ENCODE measurements at regions not wholly inside any gene's neighbourhood (a gene's known extent, or its start where the extent isn't known, plus 50 kb on each side); places are given as distances from the start of the nearest gene placed in this dataset.

DNA sequence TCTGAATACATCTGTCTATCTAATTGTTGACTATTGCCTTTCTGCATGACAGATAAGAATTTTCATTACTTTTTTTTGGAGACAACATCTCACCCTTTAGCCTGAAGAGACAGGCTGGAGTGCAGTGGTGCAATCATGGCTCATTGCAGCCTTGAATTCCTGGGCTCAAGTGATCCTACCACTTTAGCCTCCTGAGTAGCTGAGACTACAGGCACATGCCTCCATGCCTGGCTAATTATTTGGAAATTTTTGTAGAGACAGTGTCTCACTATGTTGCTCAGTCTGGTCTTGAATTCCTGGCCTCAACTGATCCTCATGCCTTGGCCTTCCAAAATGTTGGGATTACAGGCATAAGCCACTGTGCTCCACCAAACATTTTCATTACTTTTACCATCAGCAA lies 99.8 kb upstream of the ELAC2 start:
- Mint-ChIP-seq H3K36me3 (no peaks in the 10 kb centered on the region), H3K27ac (no peak overlapping the region), H3K27me3 (ENCODE audit: low read depth in 3 of 3) (peaks cover 1 to 3% (median 2%) of the 10 kb centered on the region in 3 donors), H3K4me1 (peaks cover 2% of the 10 kb centered on the region), H3K9me3 (peaks cover 0 to 3% (median 0%) of the 10 kb centered on the region in 7 donors), H3K4me3 (no peak overlapping the region)
- intact Hi-C loops (cut with micrococcal nuclease): no loop called here
- H3K4me1 ChIP-seq (ENCODE audit: control insufficient read depth in 1 of 2, insufficient read depth in 2 of 2, low read length in 2 of 2): no peaks in the 10 kb centered on the region
- DNase-seq: no peak
- H3K9ac ChIP-seq (ENCODE audit: insufficient read depth, low read length, poor library complexity, severe bottlenecking): no peak overlapping the region
- H4K20me1 ChIP-seq (ENCODE audit: insufficient read depth, low read length): no peaks in the 10 kb centered on the region
- H3K27me3 ChIP-seq (ENCODE audit: control insufficient read depth in 2 of 2, insufficient read depth in 2 of 2, low read length in 2 of 2): no peaks in the 10 kb centered on the region
- no peak for TF ChIP-seq CTCF (IDR thresholded peaks at IDR 0.05)
- H3K9me3 ChIP-seq (replicated peaks in 1 of 2; ENCODE audit: control insufficient read depth in 1 of 2, insufficient read depth in 1 of 2, low read length in 2 of 2): no peaks in the 10 kb centered on the region
- H3K36me3 ChIP-seq (replicated peaks in 1 of 2; ENCODE audit: control insufficient read depth in 1 of 2, insufficient read depth in 2 of 2, low read length in 2 of 2): no peaks in the 10 kb centered on the region
- no peak overlapping the region for H2AFZ ChIP-seq (ENCODE audit: insufficient read depth, low read depth, low read length, poor library complexity, severe bottlenecking)
- H3K79me2 ChIP-seq (ENCODE audit: insufficient read depth, low read length): no peaks in the 10 kb centered on the region
- no peak overlapping the region for H3K27ac ChIP-seq (ENCODE audit: low read depth in 1 of 2, low read length in 2 of 2)
- no peak overlapping the region for H3K4me3 ChIP-seq (replicated peaks in 1 of 3; ENCODE audit: low read depth in 2 of 3, low read length in 3 of 3)
- no peak overlapping the region for H3K4me2 ChIP-seq (replicated peaks; ENCODE audit: extremely low read depth, low read length, poor library complexity, severe bottlenecking)

DNA sequence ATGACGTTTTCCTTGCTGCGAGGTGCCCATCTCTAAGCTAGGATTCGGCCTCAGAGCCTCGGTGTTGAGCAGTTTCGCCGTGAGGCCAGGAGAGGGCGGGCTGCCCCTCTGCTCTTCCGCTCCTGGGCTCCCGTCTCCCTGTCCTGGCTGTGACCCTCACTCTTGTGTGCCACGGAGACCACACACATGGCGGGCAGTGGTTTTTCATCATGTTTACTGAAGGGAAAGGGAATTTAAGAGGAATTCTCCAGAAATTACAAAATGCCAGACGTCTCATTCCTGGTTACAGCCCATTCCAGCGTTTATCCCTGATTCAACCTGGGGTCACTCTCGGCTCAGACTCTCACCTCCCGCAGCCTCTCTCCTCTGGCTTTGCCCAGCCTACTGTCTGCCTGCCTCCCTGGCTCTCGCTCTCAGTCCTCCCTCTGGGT lies 96.8 kb upstream of the ELAC2 start:
- Histone ChIP-seq H3K27ac (ENCODE audit: low read depth in 1 of 2, low read length in 2 of 2) (no peak overlapping the region), H3K9ac (ENCODE audit: insufficient read depth, low read length, poor library complexity, severe bottlenecking) (no peak overlapping the region), H2AFZ (ENCODE audit: insufficient read depth, low read depth, low read length, poor library complexity, severe bottlenecking) (no peak overlapping the region), H3K4me1 (ENCODE audit: control insufficient read depth in 1 of 2, insufficient read depth in 2 of 2, low read length in 2 of 2) (no peaks in the 10 kb centered on the region), H3K79me2 (ENCODE audit: insufficient read depth, low read length) (no peaks in the 10 kb centered on the region), H3K9me3 (replicated peaks in 1 of 2; ENCODE audit: control insufficient read depth in 1 of 2, insufficient read depth in 1 of 2, low read length in 2 of 2) (no peaks in the 10 kb centered on the region), H3K36me3 (replicated peaks in 1 of 2; ENCODE audit: control insufficient read depth in 1 of 2, insufficient read depth in 2 of 2, low read length in 2 of 2) (no peaks in the 10 kb centered on the region), H3K4me3 (replicated peaks in 1 of 3; ENCODE audit: low read depth in 2 of 3, low read length in 3 of 3) (no peak overlapping the region), H4K20me1 (ENCODE audit: insufficient read depth, low read length) (no peaks in the 10 kb centered on the region), H3K27me3 (ENCODE audit: control insufficient read depth in 2 of 2, insufficient read depth in 2 of 2, low read length in 2 of 2) (no peaks in the 10 kb centered on the region), H3K4me2 (replicated peaks; ENCODE audit: extremely low read depth, low read length, poor library complexity, severe bottlenecking) (no peak overlapping the region)
- no peak for DNase-seq
- H3K36me3 Mint-ChIP-seq: no peaks in the 10 kb centered on the region
- H3K4me3 Mint-ChIP-seq: no peak overlapping the region
- 23% methylated on average over 16 of the region's 16 CpGs for WGBS (ENCODE audit: insufficient coverage)
- no peak for TF ChIP-seq CTCF (IDR thresholded peaks at IDR 0.05)
- H3K27me3 Mint-ChIP-seq (ENCODE audit: low read depth in 3 of 3): peaks cover 2 to 3% (median 3%) of the 10 kb centered on the region in 3 donors
- peaks cover 0 to 2% (median 0%) of the 10 kb centered on the region in 7 donors for H3K9me3 Mint-ChIP-seq
- intact Hi-C loops (cut with micrococcal nuclease): no loop called here
- H3K27ac Mint-ChIP-seq: no peak overlapping the region
- H3K4me1 Mint-ChIP-seq: peaks cover 2% of the 10 kb centered on the region

Data from CD14-positive monocyte (primary cell).